ENCODE measurements at regions not wholly inside any gene's neighbourhood (a gene's known extent, or its start where the extent isn't known, plus 50 kb on each side); places are given as distances from the start of the nearest gene placed in this dataset.

DNA sequence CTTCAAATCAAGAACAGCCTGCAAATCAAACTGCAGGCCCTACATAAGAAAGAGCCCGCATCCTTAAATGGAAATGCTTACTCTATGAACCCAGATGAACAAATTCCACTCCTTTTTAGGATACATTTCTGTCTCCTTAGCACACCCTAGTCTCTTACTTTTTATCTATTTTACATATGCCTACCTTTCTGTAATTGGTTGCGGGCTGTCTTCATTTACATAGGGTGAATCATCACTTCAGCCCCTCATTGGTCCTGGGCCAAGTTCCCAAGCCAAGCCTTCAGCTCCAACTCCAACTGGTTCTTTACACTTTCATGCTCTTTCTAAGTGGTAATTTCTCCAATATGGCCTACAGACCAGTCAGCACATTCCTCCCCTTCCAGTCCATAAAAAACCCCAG is 219.3 kb downstream of the TRAM1L1 start:
- H3K36me3 ChIP-seq (ENCODE audit: control insufficient read depth in 4 of 4, insufficient read depth in 4 of 4, low read length in 4 of 4) = no peaks in the 10 kb centered on the region
- DNase-seq (no peak), ATAC-seq (ENCODE audit: insufficient read depth, low FRiP score) (no peak)
- TF ChIP-seq, protein P1, sequence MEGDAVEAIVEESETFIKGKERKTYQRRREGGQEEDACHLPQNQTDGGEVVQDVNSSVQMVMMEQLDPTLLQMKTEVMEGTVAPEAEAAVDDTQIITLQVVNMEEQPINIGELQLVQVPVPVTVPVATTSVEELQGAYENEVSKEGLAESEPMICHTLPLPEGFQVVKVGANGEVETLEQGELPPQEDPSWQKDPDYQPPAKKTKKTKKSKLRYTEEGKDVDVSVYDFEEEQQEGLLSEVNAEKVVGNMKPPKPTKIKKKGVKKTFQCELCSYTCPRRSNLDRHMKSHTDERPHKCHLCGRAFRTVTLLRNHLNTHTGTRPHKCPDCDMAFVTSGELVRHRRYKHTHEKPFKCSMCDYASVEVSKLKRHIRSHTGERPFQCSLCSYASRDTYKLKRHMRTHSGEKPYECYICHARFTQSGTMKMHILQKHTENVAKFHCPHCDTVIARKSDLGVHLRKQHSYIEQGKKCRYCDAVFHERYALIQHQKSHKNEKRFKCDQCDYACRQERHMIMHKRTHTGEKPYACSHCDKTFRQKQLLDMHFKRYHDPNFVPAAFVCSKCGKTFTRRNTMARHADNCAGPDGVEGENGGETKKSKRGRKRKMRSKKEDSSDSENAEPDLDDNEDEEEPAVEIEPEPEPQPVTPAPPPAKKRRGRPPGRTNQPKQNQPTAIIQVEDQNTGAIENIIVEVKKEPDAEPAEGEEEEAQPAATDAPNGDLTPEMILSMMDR (IDR thresholded peaks at IDR 0.05; ENCODE audit: control extremely low read depth, extremely low read depth) = no peak
- WGBS, 2 donors = 91 to 96% methylated on average over 2 of the region's 2 CpGs
- H3K9me3 ChIP-seq (ENCODE audit: control insufficient read depth in 4 of 4, insufficient read depth in 3 of 4, low read length in 3 of 4) = no peaks in the 10 kb centered on the region
- H3K4me1 ChIP-seq (ENCODE audit: control insufficient read depth in 5 of 5, insufficient read depth in 5 of 5, low read length in 5 of 5) = no peaks in the 10 kb centered on the region
- no peak overlapping the region for H3K27ac ChIP-seq (ENCODE audit: low read depth in 1 of 2, low read length in 1 of 2)
- no peak overlapping the region for H3K9ac ChIP-seq (ENCODE audit: insufficient read depth in 1 of 2, low read length in 2 of 2)
- no peaks in the 10 kb centered on the region for H3K27me3 ChIP-seq (ENCODE audit: control insufficient read depth in 3 of 3, insufficient read depth in 3 of 3, low read length in 2 of 3)
- no peak overlapping the region for H3K4me3 ChIP-seq

DNA sequence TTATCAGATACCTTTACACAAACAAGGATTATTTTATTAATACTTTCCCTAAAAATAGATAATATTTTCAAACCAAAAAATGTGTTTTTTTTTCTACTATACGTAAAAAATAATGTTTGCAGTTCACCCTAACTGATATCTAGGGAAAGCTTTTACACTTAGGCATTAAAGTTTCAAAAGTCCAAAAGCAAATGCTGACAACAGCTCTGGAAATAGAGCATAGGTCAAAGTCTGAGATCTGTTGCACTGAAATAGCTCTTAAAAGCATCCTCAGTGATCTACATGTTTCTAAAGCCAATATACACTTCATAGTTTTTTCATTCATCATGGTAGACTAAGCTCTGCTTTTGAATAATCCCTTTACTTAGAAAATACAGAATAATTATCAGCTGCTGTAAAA is 222.8 kb downstream of the TRAM1L1 start:
- Histone ChIP-seq H3K9me3 (ENCODE audit: control insufficient read depth in 4 of 4, insufficient read depth in 3 of 4, low read length in 3 of 4) (no peaks in the 10 kb centered on the region), H3K4me1 (ENCODE audit: control insufficient read depth in 5 of 5, insufficient read depth in 5 of 5, low read length in 5 of 5) (no peaks in the 10 kb centered on the region)
- ATAC-seq (ENCODE audit: insufficient read depth, low FRiP score) = no peak

DNA sequence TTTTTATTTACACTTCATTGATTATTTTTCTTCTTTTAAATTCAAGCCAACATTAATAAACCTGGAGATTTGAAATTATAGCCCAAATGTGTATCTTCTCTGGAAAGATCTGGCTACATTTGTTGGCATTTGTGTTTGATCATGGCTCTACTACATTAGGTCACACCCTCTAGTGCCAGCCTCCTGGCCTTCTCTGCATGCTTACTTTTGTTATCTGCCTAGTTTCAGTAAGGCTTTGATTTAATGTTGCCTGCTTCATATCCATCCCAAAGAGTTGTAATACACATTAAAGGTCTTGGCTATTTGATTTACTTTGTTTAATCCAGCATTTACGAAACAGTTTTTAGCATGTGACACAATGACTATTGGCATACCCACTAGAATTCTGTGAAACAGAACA is 224.5 kb downstream of the TRAM1L1 start:
- TF ChIP-seq, protein P1 (IDR thresholded peaks at IDR 0.05; ENCODE audit: control extremely low read depth, extremely low read depth) = no peak
- WGBS, 2 donors = 84 to 91% methylated on average over 1 of the region's 1 CpG
- ATAC-seq (ENCODE audit: insufficient read depth, low FRiP score) = no peak

More for the DNA sequence above, 222.8 kb downstream of the TRAM1L1 start:
- no peaks in the 10 kb centered on the region for H3K27me3 ChIP-seq (ENCODE audit: control insufficient read depth in 3 of 3, insufficient read depth in 3 of 3, low read length in 2 of 3)
- WGBS, 2 donors = 75 to 86% methylated on average over 1 of the region's 1 CpG
- no peak for DNase-seq
- H3K36me3 ChIP-seq (ENCODE audit: control insufficient read depth in 4 of 4, insufficient read depth in 4 of 4, low read length in 4 of 4) = no peaks in the 10 kb centered on the region
- H3K4me3 ChIP-seq = no peak overlapping the region
- no peak overlapping the region for H3K27ac ChIP-seq (ENCODE audit: low read depth in 1 of 2, low read length in 1 of 2)
- H3K9ac ChIP-seq (ENCODE audit: insufficient read depth in 1 of 2, low read length in 2 of 2) = no peak overlapping the region
- TF ChIP-seq, protein P1 (IDR thresholded peaks at IDR 0.05; ENCODE audit: control extremely low read depth, extremely low read depth) = no peak

DNA sequence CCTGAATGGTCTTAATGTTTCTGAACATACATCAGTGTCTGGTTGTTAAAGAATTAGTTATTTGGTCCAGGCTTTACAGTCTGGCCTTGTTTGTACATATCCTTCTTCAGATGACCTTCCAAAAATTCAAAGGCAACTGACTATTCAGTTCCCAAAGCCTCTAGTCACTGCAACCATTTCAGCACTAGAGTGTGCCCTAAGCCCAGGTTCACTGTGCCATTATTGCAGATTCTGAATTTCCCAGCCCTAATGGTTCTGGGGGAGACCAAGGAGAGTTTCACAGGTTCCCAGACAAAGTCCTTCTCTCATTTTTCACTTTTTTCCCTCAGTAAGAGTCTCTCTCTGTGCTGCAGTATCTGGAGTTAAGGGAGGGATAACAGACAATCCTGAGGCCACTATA is 235.8 kb downstream of the TRAM1L1 start:
- no peak for ATAC-seq (ENCODE audit: insufficient read depth, low FRiP score)
- no peaks in the 10 kb centered on the region for H3K27me3 ChIP-seq (ENCODE audit: control insufficient read depth in 3 of 3, insufficient read depth in 3 of 3, low read length in 2 of 3)
- no peak overlapping the region for H3K27ac ChIP-seq (ENCODE audit: low read depth in 1 of 2, low read length in 1 of 2)
- H3K9me3 ChIP-seq (ENCODE audit: control insufficient read depth in 4 of 4, insufficient read depth in 3 of 4, low read length in 3 of 4) = no peaks in the 10 kb centered on the region
- no peak overlapping the region for H3K9ac ChIP-seq (ENCODE audit: insufficient read depth in 1 of 2, low read length in 2 of 2)
- H3K4me3 ChIP-seq = no peak overlapping the region
- no peak for DNase-seq
- TF ChIP-seq, protein P1 (IDR thresholded peaks at IDR 0.05; ENCODE audit: control extremely low read depth, extremely low read depth) = no peak
- H3K4me1 ChIP-seq (ENCODE audit: control insufficient read depth in 5 of 5, insufficient read depth in 5 of 5, low read length in 5 of 5) = no peaks in the 10 kb centered on the region
- no peaks in the 10 kb centered on the region for H3K36me3 ChIP-seq (ENCODE audit: control insufficient read depth in 4 of 4, insufficient read depth in 4 of 4, low read length in 4 of 4)

More for the DNA sequence above, 224.5 kb downstream of the TRAM1L1 start:
- no peak overlapping the region for H3K27ac ChIP-seq (ENCODE audit: low read depth in 1 of 2, low read length in 1 of 2)
- no peak overlapping the region for H3K9ac ChIP-seq (ENCODE audit: insufficient read depth in 1 of 2, low read length in 2 of 2)
- H3K36me3 ChIP-seq (ENCODE audit: control insufficient read depth in 4 of 4, insufficient read depth in 4 of 4, low read length in 4 of 4) = no peaks in the 10 kb centered on the region
- no peak overlapping the region for H3K4me3 ChIP-seq
- H3K4me1 ChIP-seq (ENCODE audit: control insufficient read depth in 5 of 5, insufficient read depth in 5 of 5, low read length in 5 of 5) = no peaks in the 10 kb centered on the region
- no peaks in the 10 kb centered on the region for H3K9me3 ChIP-seq (ENCODE audit: control insufficient read depth in 4 of 4, insufficient read depth in 3 of 4, low read length in 3 of 4)
- no peaks in the 10 kb centered on the region for H3K27me3 ChIP-seq (ENCODE audit: control insufficient read depth in 3 of 3, insufficient read depth in 3 of 3, low read length in 2 of 3)
- no peak for DNase-seq

Data from lung (tissue), 11 donors.